ENCODE measurements at regions not wholly inside any gene's neighbourhood (a gene's known extent, or its start where the extent isn't known, plus 50 kb on each side); places are given as distances from the start of the nearest gene placed in this dataset.
"Not testable (repeated sequence)": the region's sequence is repeated elsewhere in the genome, so short reads cannot be mapped to it uniquely, and the experiment has no call there.

DNA sequence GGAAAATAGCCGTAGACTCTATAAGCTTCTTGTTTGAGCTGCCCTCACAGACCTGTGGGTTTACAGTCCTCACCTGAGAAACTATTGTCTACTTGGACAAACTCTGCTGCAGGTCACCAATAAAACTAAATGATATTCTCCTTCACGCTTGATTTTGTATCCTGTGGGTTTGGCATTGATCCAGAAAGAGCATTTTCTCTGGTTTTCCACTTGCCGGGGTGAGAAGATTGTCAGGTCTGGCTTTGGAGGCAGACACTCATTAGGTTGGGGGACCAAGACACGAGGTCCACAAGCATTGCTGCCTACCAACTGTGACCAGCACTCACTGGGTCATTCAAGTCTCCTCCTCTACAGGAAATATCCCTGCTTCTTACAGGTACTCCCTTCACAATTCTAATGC lies 68.5 kb downstream of the CDC14C start:
- no peak overlapping the region for H3K4me3 ChIP-seq (ENCODE audit: low read length)
- H3K36me3 ChIP-seq (ENCODE audit: control insufficient read depth, insufficient read depth, low read length) = no peaks in the 10 kb centered on the region
- no peaks in the 10 kb centered on the region for H3K9me3 ChIP-seq (ENCODE audit: control insufficient read depth, insufficient read depth, low read length)
- H3K27me3 ChIP-seq (ENCODE audit: control insufficient read depth, insufficient read depth, low read length) = no peaks in the 10 kb centered on the region
- no peak for DNase-seq (ENCODE audit: low read depth, low spot score)
- H3K27ac ChIP-seq (ENCODE audit: low read length) = no peak overlapping the region
- no peaks in the 10 kb centered on the region for H3K4me1 ChIP-seq (ENCODE audit: control insufficient read depth, insufficient read depth, low read length)
- WGBS (ENCODE audit: insufficient coverage, insufficient read length) = no CpG with 5 or more reads among the region's 4 CpGs

DNA sequence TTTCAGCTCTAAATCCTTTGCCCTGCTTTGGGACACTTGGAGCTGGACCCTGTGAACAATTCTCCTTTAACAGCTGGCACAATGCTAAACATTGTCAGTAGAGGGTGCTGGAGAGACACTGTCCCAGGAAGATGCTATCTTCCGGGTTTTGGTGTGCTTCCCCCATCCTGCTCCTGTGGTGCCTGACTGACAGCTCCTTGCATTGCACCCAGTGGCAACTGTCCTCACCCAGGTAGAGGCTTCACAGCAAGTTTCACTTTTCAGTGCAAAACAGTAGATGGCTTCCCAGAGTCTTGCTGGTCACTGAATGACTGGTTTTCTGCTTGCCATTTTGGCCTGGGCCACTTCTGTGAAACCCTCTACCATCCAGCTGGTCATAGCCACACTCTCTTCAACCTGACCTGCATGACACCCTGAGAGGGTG lies 77.3 kb downstream of the CDC14C start:
- H3K9me3 ChIP-seq (ENCODE audit: control insufficient read depth, insufficient read depth, low read length) = no peaks in the 10 kb centered on the region
- H3K4me1 ChIP-seq (ENCODE audit: control insufficient read depth, insufficient read depth, low read length) = no peaks in the 10 kb centered on the region
- H3K27ac ChIP-seq (ENCODE audit: low read length) = no peak overlapping the region
- no CpG with 5 or more reads among the region's 1 CpG for WGBS (ENCODE audit: insufficient coverage, insufficient read length)
- H3K4me3 ChIP-seq (ENCODE audit: low read length) = no peak overlapping the region
- DNase-seq (ENCODE audit: low read depth, low spot score) = peak; percentile 75
- H3K27me3 ChIP-seq (ENCODE audit: control insufficient read depth, insufficient read depth, low read length) = no peaks in the 10 kb centered on the region
- no peaks in the 10 kb centered on the region for H3K36me3 ChIP-seq (ENCODE audit: control insufficient read depth, insufficient read depth, low read length)

DNA sequence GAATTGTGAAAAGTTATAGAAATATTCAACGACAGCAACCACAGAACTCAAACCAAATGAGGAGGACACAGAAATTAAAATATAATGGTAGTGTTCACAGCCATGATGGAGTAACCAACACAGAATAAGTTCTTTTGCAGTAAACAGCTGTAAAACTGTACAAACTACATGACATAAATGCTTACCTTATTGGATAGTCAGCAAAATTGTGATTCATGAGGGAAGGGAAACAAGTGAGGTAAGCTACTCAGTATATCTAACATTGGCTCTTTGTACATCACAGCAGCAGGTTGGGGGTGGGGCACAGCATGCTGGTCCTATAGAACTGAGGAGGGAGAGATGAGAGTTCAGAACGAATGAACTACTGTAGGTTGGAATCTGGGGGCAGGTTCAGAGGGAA lies 86.4 kb downstream of the CDC14C start:
- Histone ChIP-seq H3K27me3 (ENCODE audit: control insufficient read depth, insufficient read depth, low read length) (no peaks in the 10 kb centered on the region), H3K36me3 (ENCODE audit: control insufficient read depth, insufficient read depth, low read length) (no peaks in the 10 kb centered on the region), H3K4me3 (ENCODE audit: low read length) (no peak overlapping the region), H3K27ac (ENCODE audit: low read length) (no peak overlapping the region), H3K4me1 (ENCODE audit: control insufficient read depth, insufficient read depth, low read length) (no peaks in the 10 kb centered on the region), H3K9me3 (ENCODE audit: control insufficient read depth, insufficient read depth, low read length) (no peaks in the 10 kb centered on the region)
- no CpG with 5 or more reads among the region's 2 CpGs for WGBS (ENCODE audit: insufficient coverage, insufficient read length)
- DNase-seq (ENCODE audit: low read depth, low spot score) = no peak

DNA sequence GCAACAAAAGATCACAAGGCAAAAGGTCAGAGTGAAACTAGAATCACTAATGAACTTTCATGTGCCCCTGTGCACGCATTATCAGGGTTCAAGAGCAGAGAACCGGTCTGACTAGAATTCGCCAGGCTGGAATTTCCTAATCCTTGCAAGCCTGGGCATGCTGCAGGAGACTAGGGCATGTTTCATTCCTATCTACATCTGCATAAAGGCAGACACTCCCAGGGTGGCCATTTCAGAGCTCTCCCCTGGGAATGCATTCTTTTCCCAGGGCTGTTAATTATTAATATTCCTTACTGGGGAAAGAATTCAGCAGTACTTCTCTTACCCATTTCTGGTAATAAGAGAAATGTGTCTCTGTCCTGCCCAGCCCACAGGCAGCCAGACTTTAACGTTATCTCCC lies 90.5 kb downstream of the CDC14C start:
- H3K4me1 ChIP-seq (ENCODE audit: control insufficient read depth, insufficient read depth, low read length) = no peaks in the 10 kb centered on the region
- H3K9me3 ChIP-seq (ENCODE audit: control insufficient read depth, insufficient read depth, low read length) = no peaks in the 10 kb centered on the region
- no peaks in the 10 kb centered on the region for H3K27me3 ChIP-seq (ENCODE audit: control insufficient read depth, insufficient read depth, low read length)
- H3K4me3 ChIP-seq (ENCODE audit: low read length) = no peak overlapping the region
- no peak for DNase-seq (ENCODE audit: low read depth, low spot score)
- no CpG with 5 or more reads among the region's 4 CpGs for WGBS (ENCODE audit: insufficient coverage, insufficient read length)
- no peak overlapping the region for H3K27ac ChIP-seq (ENCODE audit: low read length)
- no peaks in the 10 kb centered on the region for H3K36me3 ChIP-seq (ENCODE audit: control insufficient read depth, insufficient read depth, low read length)

DNA sequence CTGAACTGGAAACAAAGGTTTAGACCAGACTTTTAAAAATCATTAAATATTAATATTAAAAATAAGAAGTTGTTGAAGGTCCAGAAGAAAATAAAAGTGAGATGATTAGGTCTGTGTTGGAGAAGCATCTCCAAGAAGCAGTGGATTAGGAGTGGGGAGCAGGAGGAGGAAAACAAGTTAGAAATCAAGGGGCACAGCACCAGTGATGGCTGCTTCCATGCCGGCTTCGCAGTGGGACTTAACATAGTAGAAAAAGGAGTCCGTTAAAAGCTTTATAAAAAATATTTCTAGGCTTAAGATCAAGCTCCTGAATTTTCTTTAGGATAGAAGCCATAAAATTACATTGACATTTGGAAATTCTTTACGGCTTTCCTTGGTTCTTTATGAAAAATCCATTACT lies 95.8 kb downstream of the CDC14C start:
- Histone ChIP-seq H3K36me3 (ENCODE audit: control insufficient read depth, insufficient read depth, low read length) (no peaks in the 10 kb centered on the region), H3K27ac (ENCODE audit: low read length) (no peak overlapping the region), H3K4me3 (ENCODE audit: low read length) (no peak overlapping the region), H3K4me1 (ENCODE audit: control insufficient read depth, insufficient read depth, low read length) (peaks cover 2% of the 10 kb centered on the region; the same call in 1 of the 2 replicates), H3K9me3 (ENCODE audit: control insufficient read depth, insufficient read depth, low read length) (no peaks in the 10 kb centered on the region), H3K27me3 (ENCODE audit: control insufficient read depth, insufficient read depth, low read length) (no peaks in the 10 kb centered on the region)
- DNase-seq (ENCODE audit: low read depth, low spot score) = no peak
- WGBS (ENCODE audit: insufficient coverage, insufficient read length) = no CpG with 5 or more reads among the region's 4 CpGs

DNA sequence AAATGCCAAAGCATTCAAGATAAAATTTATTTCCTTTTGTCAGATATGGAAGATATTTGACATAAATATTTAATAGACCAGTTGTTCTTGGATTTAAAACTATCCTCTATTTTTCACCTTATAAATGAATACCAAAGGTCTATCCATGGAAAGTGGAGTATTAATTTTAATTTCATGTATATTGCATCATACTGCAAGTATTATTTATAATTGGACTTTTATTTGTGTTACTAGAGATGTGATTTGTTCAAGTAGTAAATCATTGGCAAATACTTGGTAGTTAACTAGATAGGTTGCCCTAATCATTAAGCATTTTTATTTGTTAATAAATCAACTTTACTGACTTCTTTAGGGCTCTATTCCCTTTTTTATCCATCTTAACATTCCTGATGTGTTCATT lies 98.1 kb downstream of the CDC14C start:
- Histone ChIP-seq H3K27me3 (ENCODE audit: control insufficient read depth, insufficient read depth, low read length) (no peaks in the 10 kb centered on the region), H3K4me1 (ENCODE audit: control insufficient read depth, insufficient read depth, low read length) (peaks cover 2% of the 10 kb centered on the region; the same call in 1 of the 2 replicates), H3K9me3 (ENCODE audit: control insufficient read depth, insufficient read depth, low read length) (no peaks in the 10 kb centered on the region), H3K27ac (ENCODE audit: low read length) (no peak overlapping the region), H3K36me3 (ENCODE audit: control insufficient read depth, insufficient read depth, low read length) (no peaks in the 10 kb centered on the region), H3K4me3 (ENCODE audit: low read length) (no peak overlapping the region)
- DNase-seq (ENCODE audit: low read depth, low spot score) = no peak

DNA sequence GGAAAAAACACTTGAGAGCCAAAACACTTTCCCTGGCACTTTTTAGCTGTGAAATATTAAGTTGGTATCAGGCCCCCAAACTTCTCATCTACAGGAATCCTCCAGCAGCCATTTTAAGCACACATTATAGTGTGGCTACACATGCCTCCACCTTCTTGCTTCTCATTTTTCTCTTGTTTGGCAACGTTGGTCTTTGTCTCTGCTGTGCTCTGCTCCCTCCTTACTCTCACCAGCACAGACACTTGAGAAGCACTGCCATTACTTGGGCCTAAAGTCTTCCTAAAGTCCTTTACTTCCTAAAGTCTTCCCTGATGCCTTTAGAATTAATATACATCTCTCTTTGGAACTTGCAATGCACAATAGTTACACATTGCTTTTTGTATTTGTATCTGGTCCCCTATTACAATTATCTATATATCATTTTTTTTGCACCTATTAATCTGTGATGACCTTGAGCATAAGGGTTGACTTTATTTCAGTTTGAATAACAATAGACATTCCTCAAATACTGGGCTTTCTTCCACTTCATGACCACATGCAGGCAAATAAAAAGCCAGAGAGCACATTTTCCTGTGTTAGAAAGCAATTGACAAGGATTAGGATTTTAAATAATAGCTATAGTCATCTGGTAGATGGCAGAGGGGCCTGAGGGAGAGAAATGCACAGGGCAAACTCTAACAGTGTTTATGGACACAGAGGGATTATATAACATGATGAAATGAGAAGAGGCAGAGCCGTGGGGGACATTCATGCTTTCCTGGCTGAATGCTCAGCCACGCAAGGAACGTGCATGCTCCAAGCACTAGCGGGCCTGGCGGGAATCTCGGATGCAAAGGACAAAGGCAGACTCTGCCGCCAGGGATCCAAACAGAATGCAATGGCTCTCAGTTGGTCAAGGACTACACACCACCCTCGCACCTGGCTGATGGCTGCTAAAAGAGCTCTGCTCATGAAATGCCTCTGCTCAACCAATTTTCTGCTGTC lies 99.3 kb downstream of the CDC14C start:
- H3K27ac ChIP-seq (ENCODE audit: low read length) = peak overlapping the region; percentile 98
- no peaks in the 10 kb centered on the region for H3K9me3 ChIP-seq (ENCODE audit: control insufficient read depth, insufficient read depth, low read length)
- WGBS (ENCODE audit: insufficient coverage, insufficient read length) = no CpG with 5 or more reads among the region's 9 CpGs
- H3K27me3 ChIP-seq (ENCODE audit: control insufficient read depth, insufficient read depth, low read length) = no peaks in the 10 kb centered on the region
- H3K4me3 ChIP-seq (ENCODE audit: low read length) = no peak overlapping the region
- no peak for DNase-seq (ENCODE audit: low read depth, low spot score)
- no peaks in the 10 kb centered on the region for H3K36me3 ChIP-seq (ENCODE audit: control insufficient read depth, insufficient read depth, low read length)
- H3K4me1 ChIP-seq (ENCODE audit: control insufficient read depth, insufficient read depth, low read length) = peaks cover 2% of the 10 kb centered on the region; the same call in 1 of the 2 replicates

DNA sequence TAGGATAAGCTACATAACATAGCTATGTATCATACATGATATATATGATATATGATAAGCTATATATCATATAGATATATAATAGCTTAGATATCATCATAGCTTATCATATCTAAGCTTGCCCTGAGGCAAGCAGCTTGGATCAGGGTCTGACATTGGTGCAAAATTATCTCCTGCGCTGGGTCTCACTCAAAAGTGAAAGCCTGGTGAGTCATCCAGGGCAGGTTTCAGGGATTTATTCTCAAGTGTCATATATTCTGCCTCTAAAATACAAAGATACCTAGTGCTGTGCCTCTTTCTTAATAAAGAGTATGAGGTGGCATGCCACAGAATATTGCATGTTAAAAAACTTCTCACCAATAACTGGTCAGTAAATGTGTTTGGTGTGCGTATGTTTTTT lies 105.9 kb downstream of the CDC14C start:
- WGBS (ENCODE audit: insufficient coverage, insufficient read length) = no CpG with 5 or more reads among the region's 2 CpGs
- no peaks in the 10 kb centered on the region for H3K9me3 ChIP-seq (ENCODE audit: control insufficient read depth, insufficient read depth, low read length)
- H3K36me3 ChIP-seq (ENCODE audit: control insufficient read depth, insufficient read depth, low read length) = no peaks in the 10 kb centered on the region
- H3K27ac ChIP-seq (ENCODE audit: low read length) = no peak overlapping the region
- no peaks in the 10 kb centered on the region for H3K27me3 ChIP-seq (ENCODE audit: control insufficient read depth, insufficient read depth, low read length)
- DNase-seq (ENCODE audit: low read depth, low spot score) = no peak
- H3K4me1 ChIP-seq (ENCODE audit: control insufficient read depth, insufficient read depth, low read length) = no peaks in the 10 kb centered on the region
- no peak overlapping the region for H3K4me3 ChIP-seq (ENCODE audit: low read length)

DNA sequence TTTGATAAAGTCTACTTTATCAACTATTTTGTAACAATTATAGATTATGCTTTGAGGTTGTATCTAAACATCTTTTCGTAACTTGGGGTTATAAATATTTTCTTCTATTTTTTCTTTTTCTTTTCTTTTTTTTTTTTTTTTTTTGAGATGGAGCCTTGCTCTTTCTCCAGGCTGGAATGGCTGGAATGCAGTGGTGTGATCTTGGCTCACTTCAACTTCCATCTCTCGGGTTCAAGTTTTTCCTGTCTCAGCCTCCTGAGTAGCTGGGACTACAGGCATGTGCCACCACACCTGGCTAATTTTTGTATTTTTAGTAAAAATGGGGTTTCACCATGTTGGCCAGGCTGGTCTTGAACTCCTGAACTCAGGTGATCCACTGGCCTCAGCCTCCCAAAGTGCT lies 108.8 kb downstream of the CDC14C start:
- H3K36me3 ChIP-seq (ENCODE audit: control insufficient read depth, insufficient read depth, low read length); H3K27me3 ChIP-seq (ENCODE audit: control insufficient read depth, insufficient read depth, low read length); DNase-seq (ENCODE audit: low read depth, low spot score); H3K4me1 ChIP-seq (ENCODE audit: control insufficient read depth, insufficient read depth, low read length); H3K27ac ChIP-seq (ENCODE audit: low read length); H3K4me3 ChIP-seq (ENCODE audit: low read length); H3K9me3 ChIP-seq (ENCODE audit: control insufficient read depth, insufficient read depth, low read length): not testable (repeated sequence)
- no CpG with 5 or more reads among the region's 2 CpGs for WGBS (ENCODE audit: insufficient coverage, insufficient read length)

DNA sequence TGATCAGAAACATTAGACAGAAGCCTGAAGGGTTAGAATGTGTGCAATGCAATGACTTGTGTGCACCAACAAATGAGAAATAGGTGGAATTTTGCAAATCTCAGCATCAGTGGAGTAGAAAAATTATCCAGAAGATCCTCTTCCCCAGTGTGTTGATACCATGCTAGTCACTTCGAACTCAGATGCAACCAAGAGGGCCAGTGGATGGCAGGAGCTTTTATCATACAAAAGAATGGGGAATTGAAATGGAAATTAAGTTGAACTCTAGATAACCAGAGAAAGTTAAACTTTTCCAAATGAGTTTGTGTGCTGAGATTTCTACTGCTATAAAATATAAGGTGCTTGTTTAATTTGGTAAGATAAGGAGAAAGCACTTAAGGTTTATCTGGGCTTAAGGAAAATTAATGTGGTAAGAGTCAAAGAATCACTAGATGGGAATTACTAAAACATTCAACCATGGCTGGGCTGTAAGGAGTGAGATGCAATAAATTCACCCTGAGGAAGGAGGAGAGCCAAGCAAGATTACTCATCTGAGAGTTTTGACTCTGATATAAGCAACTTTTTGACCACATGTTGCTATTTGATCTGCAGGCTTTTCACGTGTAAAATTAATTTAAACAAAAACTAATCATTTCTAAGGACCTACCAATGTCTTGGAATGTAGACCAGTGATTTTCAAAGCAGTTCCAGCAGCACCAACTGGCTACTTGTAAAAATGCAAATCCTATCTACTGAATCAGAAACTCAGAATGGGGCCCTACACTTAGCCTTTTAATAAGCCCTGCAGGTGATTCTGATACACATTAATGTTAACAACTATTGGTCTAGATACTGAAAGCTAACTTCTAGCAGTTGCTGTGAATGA lies 113.2 kb downstream of the CDC14C start:
- Histone ChIP-seq H3K36me3 (ENCODE audit: control insufficient read depth, insufficient read depth, low read length) (no peaks in the 10 kb centered on the region), H3K4me3 (ENCODE audit: low read length) (no peak overlapping the region), H3K27me3 (ENCODE audit: control insufficient read depth, insufficient read depth, low read length) (no peaks in the 10 kb centered on the region), H3K27ac (ENCODE audit: low read length) (peak overlapping the region; percentile 92), H3K9me3 (ENCODE audit: control insufficient read depth, insufficient read depth, low read length) (no peaks in the 10 kb centered on the region), H3K4me1 (ENCODE audit: control insufficient read depth, insufficient read depth, low read length) (no peaks in the 10 kb centered on the region)
- WGBS (ENCODE audit: insufficient coverage, insufficient read length) = no CpG with 5 or more reads among the region's 2 CpGs
- DNase-seq (ENCODE audit: low read depth, low spot score) = no peak
